ENCODE measurements at regions not wholly inside any gene's neighbourhood (a gene's known extent, or its start where the extent isn't known, plus 50 kb on each side); places are given as distances from the start of the nearest gene placed in this dataset.

GRCh38 chr5:40191150-40191549 is 488.6 kb upstream of the PTGER4 start:
- no peak for TF ChIP-seq CTCF (IDR thresholded peaks at IDR 0.05; ENCODE audit: insufficient read depth, low read length)
- H3K4me3 ChIP-seq (ENCODE audit: low read depth, low read length) = no peak overlapping the region
- no peak for DNase-seq (ENCODE audit: low read depth)

GRCh38 chr5:40172721-40173120 is 507.0 kb upstream of the PTGER4 start:
- DNase-seq (ENCODE audit: low read depth) = no peak
- no peak for TF ChIP-seq CTCF (IDR thresholded peaks at IDR 0.05; ENCODE audit: insufficient read depth, low read length)
- no peak overlapping the region for H3K4me3 ChIP-seq (ENCODE audit: low read depth, low read length)

GRCh38 chr5:40171971-40172370 is 507.7 kb upstream of the PTGER4 start:
- DNase-seq (ENCODE audit: low read depth) = peak; percentile 37
- no peak for TF ChIP-seq CTCF (IDR thresholded peaks at IDR 0.05; ENCODE audit: insufficient read depth, low read length)
- H3K4me3 ChIP-seq (ENCODE audit: low read depth, low read length) = no peak overlapping the region

DNA sequence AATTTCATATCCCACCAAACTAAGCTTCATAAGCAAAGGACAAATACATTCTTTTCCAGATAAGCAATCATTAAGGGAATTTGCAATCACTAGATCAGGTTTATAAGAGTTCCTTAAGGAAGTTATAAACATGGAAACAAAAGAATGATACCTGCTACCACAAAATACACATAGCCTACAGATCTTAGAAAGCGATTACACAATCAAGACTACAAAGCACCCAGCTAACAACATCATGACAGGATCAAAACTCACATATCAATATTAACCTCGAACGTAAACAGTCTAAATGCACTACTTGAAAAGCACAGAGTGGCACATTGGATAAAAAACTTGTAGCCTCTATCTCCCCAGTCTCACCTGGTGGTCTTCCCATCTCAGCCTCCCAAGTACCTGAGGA is 512.4 kb upstream of the PTGER4 start:
- TF ChIP-seq CTCF (IDR thresholded peaks at IDR 0.05; ENCODE audit: insufficient read depth, low read length) = no peak
- no peak for DNase-seq (ENCODE audit: low read depth)
- H3K4me3 ChIP-seq (ENCODE audit: low read depth, low read length) = no peak overlapping the region

- no peak for TF ChIP-seq CTCF (IDR thresholded peaks at IDR 0.05; ENCODE audit: insufficient read depth, low read length)
- DNase-seq (ENCODE audit: low read depth) = peak; percentile 27
- H3K4me3 ChIP-seq (ENCODE audit: low read depth, low read length) = no peak overlapping the region
These were observed 512.9 kb upstream of the PTGER4 start for GRCh38 chr5:40166802-40167201.

GRCh38 chr5:40165789-40166728 is 513.7 kb upstream of the PTGER4 start:
- H3K4me3 ChIP-seq (ENCODE audit: low read depth, low read length) = no peak overlapping the region
- TF ChIP-seq CTCF (IDR thresholded peaks at IDR 0.05; ENCODE audit: insufficient read depth, low read length) = peak; percentile 14
- DNase-seq (ENCODE audit: low read depth) = peak; percentile 32

Data from fibroblast of the aortic adventitia (primary cell).